ENCODE measurements at regions not wholly inside any gene's neighbourhood (a gene's known extent, or its start where the extent isn't known, plus 50 kb on each side); places are given as distances from the start of the nearest gene placed in this dataset.

DNA sequence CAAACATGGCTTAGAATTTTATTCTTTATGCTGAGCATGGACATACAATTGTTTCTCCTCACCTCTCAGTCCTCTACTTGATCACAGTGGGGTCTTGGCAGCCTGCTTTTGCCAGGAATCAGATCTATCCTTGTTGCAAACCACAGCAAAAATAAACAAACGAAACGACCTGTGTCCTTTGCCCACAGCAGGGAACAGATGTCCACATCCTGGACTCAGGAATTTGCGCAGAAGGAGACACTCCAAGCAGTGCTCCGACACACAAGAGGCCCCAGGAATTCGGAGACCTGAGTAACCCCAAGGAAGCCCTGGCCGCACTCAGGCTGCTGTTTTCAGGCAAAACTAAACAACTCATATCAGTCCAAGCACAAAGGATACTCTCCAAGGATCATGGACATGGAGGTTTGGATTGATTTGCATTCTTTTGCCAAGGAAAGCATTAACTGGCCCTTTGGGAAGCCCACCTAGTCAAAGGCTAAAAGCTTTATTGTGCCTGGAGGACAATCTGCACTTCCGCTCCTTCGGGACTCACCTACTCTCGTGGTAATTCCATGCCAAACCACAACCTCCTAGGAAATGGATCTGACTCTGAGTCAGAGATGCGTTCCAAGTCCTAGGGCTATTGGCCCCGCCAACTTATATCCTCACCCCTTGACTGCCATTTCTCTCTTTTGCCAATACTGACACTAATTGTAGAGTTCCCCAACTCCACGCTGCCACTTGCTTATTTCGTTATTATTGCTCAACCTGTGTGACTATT is 271.1 kb upstream of the CDH11 start:
- Histone ChIP-seq H3K4me3 (replicated peaks in 1 of 3; ENCODE audit: insufficient read depth in 1 of 3, low read depth in 2 of 3, low read length in 3 of 3) (no peak overlapping the region), H3K9me3 (ENCODE audit: low read length) (0 out of 2 replicates have a peak, but pooled peaks cover 6% of the 10 kb centered on the region), H3K4me2 (ENCODE audit: low read depth, low read length) (no peak overlapping the region), H3K79me2 (ENCODE audit: insufficient read depth, low read length) (no peaks in the 10 kb centered on the region), H4K20me1 (ENCODE audit: insufficient read depth, low read length) (no peaks in the 10 kb centered on the region), H3K27me3 (ENCODE audit: control insufficient read depth in 1 of 2, insufficient read depth in 2 of 2, low read length in 2 of 2) (no peaks in the 10 kb centered on the region), H2AFZ (ENCODE audit: low read length) (no peak overlapping the region), H3K9ac (ENCODE audit: insufficient read depth, low read depth, low read length) (no peak overlapping the region), H3K27ac (ENCODE audit: extremely low read length, insufficient read depth, low read length) (no peak overlapping the region), H3K36me3 (replicated peaks in 1 of 2; ENCODE audit: control insufficient read depth in 1 of 2, insufficient read depth in 2 of 2, low read length in 2 of 2) (no peaks in the 10 kb centered on the region), H3K4me1 (ENCODE audit: insufficient read depth, low read length) (no peaks in the 10 kb centered on the region)
- FAIRE-seq (no peak), DNase-seq (ENCODE audit: low spot score) (no peak), ATAC-seq (no peak)
- TF ChIP-seq KAT8 (CRISPR knock-in tag; IDR thresholded peaks at IDR 0.05): no peak
- TF ChIP-seq, protein P1, sequence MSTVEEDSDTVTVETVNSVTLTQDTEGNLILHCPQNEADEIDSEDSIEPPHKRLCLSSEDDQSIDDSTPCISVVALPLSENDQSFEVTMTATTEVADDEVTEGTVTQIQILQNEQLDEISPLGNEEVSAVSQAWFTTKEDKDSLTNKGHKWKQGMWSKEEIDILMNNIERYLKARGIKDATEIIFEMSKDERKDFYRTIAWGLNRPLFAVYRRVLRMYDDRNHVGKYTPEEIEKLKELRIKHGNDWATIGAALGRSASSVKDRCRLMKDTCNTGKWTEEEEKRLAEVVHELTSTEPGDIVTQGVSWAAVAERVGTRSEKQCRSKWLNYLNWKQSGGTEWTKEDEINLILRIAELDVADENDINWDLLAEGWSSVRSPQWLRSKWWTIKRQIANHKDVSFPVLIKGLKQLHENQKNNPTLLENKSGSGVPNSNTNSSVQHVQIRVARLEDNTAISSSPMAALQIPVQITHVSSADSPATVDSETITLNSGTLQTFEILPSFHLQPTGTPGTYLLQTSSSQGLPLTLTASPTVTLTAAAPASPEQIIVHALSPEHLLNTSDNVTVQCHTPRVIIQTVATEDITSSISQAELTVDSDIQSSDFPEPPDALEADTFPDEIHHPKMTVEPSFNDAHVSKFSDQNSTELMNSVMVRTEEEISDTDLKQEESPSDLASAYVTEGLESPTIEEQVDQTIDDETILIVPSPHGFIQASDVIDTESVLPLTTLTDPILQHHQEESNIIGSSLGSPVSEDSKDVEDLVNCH (CRISPR knock-in tag; IDR thresholded peaks at IDR 0.05): no peak
- no peak for TF ChIP-seq ZNF383 (CRISPR knock-in tag; IDR thresholded peaks at IDR 0.05; ENCODE audit: borderline replicate concordance)
- TF ChIP-seq ZNF484 (CRISPR knock-in tag; IDR thresholded peaks at IDR 0.05; ENCODE audit: borderline replicate concordance, low read depth): no peak
- no peak for TF ChIP-seq ZBTB1 (CRISPR knock-in tag; IDR thresholded peaks at IDR 0.05; ENCODE audit: borderline replicate concordance)
- no peak for TF ChIP-seq SP5 (CRISPR knock-in tag; IDR thresholded peaks at IDR 0.05; ENCODE audit: borderline replicate concordance, low read depth)
- in situ Hi-C loops (cut with HindIII; ENCODE audit: extremely low pct_ligation_motif_present, low pct_unique_long_range_greater_than_20kb) (no loop called here), intact Hi-C loops (cut with micrococcal nuclease; ENCODE audit: unreplicated experiment) (no loop called here)
- BruUV-seq (replicated peaks): no TSS peak
- ChIA-PET POLR2A (no interaction called here), CTCF (ENCODE audit: low intra/inter-chr PET ratio, low total read pairs) (no interaction called here)
- 20% methylated on average over 13 of the region's 13 CpGs for WGBS (ENCODE audit: low lambda C conversion rate)

DNA sequence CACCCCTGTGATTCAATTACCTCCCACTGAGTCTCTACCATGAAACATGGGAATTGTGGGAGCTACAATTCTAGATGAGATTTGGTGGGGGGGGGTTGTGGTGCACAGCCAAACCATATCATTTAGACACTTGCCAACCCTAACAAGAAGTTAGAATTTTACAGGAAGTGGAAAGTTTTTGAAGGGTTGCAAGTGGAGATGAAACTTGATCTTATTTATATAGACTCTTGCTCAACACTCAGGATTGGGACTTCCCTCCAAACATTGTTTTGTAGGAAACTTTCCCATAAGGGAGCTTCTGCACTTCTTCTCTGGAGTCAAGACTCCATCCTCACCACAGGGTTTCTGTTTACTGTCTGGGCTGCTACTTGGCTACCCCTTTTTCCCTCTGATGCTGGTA is 266.7 kb upstream of the CDH11 start:
- no peak overlapping the region for H3K9ac ChIP-seq (ENCODE audit: insufficient read depth, low read depth, low read length)
- no peaks in the 10 kb centered on the region for H3K36me3 ChIP-seq (replicated peaks in 1 of 2; ENCODE audit: control insufficient read depth in 1 of 2, insufficient read depth in 2 of 2, low read length in 2 of 2)
- no TSS peak for BruUV-seq (replicated peaks)
- FAIRE-seq (no peak), ATAC-seq (no peak), DNase-seq (ENCODE audit: low spot score) (no peak)
- H3K79me2 ChIP-seq (ENCODE audit: insufficient read depth, low read length): no peaks in the 10 kb centered on the region
- H3K9me3 ChIP-seq (ENCODE audit: low read length): peaks cover 28% of the 10 kb centered on the region; the same call in 1 of the 2 replicates
- CTCF ChIA-PET (ENCODE audit: low intra/inter-chr PET ratio, low total read pairs): no interaction called here
- no peak overlapping the region for H2AFZ ChIP-seq (ENCODE audit: low read length)
- no peaks in the 10 kb centered on the region for H4K20me1 ChIP-seq (ENCODE audit: insufficient read depth, low read length)
- no peak overlapping the region for H3K27ac ChIP-seq (ENCODE audit: extremely low read length, insufficient read depth, low read length)
- no peaks in the 10 kb centered on the region for H3K4me1 ChIP-seq (ENCODE audit: insufficient read depth, low read length)
- in situ Hi-C loops (cut with HindIII; ENCODE audit: extremely low pct_ligation_motif_present, low pct_unique_long_range_greater_than_20kb): no loop called here
- no peak overlapping the region for H3K4me2 ChIP-seq (ENCODE audit: low read depth, low read length)
- POLR2A ChIA-PET: no interaction called here
- intact Hi-C loops (cut with micrococcal nuclease; ENCODE audit: unreplicated experiment): no loop called here
- no peaks in the 10 kb centered on the region for H3K27me3 ChIP-seq (ENCODE audit: control insufficient read depth in 1 of 2, insufficient read depth in 2 of 2, low read length in 2 of 2)
- no peak overlapping the region for H3K4me3 ChIP-seq (replicated peaks in 1 of 3; ENCODE audit: insufficient read depth in 1 of 3, low read depth in 2 of 3, low read length in 3 of 3)
- TF ChIP-seq, protein P2, sequence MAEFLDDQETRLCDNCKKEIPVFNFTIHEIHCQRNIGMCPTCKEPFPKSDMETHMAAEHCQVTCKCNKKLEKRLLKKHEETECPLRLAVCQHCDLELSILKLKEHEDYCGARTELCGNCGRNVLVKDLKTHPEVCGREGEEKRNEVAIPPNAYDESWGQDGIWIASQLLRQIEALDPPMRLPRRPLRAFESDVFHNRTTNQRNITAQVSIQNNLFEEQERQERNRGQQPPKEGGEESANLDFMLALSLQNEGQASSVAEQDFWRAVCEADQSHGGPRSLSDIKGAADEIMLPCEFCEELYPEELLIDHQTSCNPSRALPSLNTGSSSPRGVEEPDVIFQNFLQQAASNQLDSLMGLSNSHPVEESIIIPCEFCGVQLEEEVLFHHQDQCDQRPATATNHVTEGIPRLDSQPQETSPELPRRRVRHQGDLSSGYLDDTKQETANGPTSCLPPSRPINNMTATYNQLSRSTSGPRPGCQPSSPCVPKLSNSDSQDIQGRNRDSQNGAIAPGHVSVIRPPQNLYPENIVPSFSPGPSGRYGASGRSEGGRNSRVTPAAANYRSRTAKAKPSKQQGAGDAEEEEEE (CRISPR knock-in tag; IDR thresholded peaks at IDR 0.05; ENCODE audit: borderline replicate concordance): no peak
- no peak for TF ChIP-seq ZNF607 (CRISPR knock-in tag; IDR thresholded peaks at IDR 0.05; ENCODE audit: borderline replicate concordance)
- no peak for TF ChIP-seq HNF4G (IDR thresholded peaks at IDR 0.05; ENCODE audit: borderline replicate concordance, low read depth, low read length)
- no peak for TF ChIP-seq HNF4G (CRISPR knock-in tag; IDR thresholded peaks at IDR 0.05; ENCODE audit: borderline replicate concordance, low read depth)
